ENCODE measurements at regions not wholly inside any gene's neighbourhood (a gene's known extent, or its start where the extent isn't known, plus 50 kb on each side); places are given as distances from the start of the nearest gene placed in this dataset.

DNA sequence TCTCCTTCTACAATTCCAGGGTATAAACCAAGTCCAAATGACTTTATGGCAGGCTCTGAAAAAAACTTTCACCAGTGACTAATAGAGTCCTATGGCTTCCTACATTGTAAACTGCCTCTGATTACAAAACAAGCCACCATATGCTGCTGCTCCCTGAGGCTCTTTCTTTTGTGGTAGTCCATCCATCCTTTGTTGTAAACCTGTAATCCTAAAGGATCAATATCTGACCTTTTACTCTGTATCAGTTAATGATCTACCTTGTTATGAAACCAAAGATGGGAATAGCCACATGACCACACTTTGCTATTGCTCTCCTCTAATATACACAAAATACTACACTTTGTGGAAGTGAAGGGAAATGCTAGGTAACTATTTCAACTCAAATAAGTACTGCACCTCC lies 434.7 kb upstream of the AGTR1 start:
- no peak for DNase-seq (ENCODE audit: low read depth)
- no peak overlapping the region for H3K9ac ChIP-seq (ENCODE audit: low read length)
- Mint-ChIP-seq H3K4me1 (ENCODE audit: low read depth, unreplicated experiment) (no peaks in the 10 kb centered on the region), H3K36me3 (ENCODE audit: low read depth, unreplicated experiment) (no peaks in the 10 kb centered on the region), H3K27me3 (ENCODE audit: low read depth, unreplicated experiment) (no peaks in the 10 kb centered on the region), H3K4me3 (ENCODE audit: unreplicated experiment) (no peak overlapping the region), H3K9me3 (ENCODE audit: unreplicated experiment) (no peaks in the 10 kb centered on the region), H3K27ac (ENCODE audit: unreplicated experiment) (no peak overlapping the region)
- no peaks in the 10 kb centered on the region for H4K20me1 ChIP-seq (ENCODE audit: insufficient read depth, low read length)
- H3K9me3 ChIP-seq (ENCODE audit: insufficient read depth, low read depth, low read length) = no peaks in the 10 kb centered on the region
- H3K79me2 ChIP-seq (ENCODE audit: insufficient read depth, low read length) = no peaks in the 10 kb centered on the region
- no peak overlapping the region for H3K27ac ChIP-seq (ENCODE audit: low read depth, low read length)
- no peak for TF ChIP-seq EZH2 (IDR thresholded peaks at IDR 0.05; ENCODE audit: insufficient read depth, low read length)
- no peak overlapping the region for H3K4me2 ChIP-seq (ENCODE audit: low read length)
- no peak overlapping the region for H2AFZ ChIP-seq (ENCODE audit: low read depth, low read length)
- no peak for FAIRE-seq
- H3K4me3 ChIP-seq (ENCODE audit: insufficient read depth, low read depth, low read length) = no peak overlapping the region
- no peaks in the 10 kb centered on the region for H3K27me3 ChIP-seq (ENCODE audit: insufficient read depth, low read length)
- no peaks in the 10 kb centered on the region for H3K36me3 ChIP-seq (ENCODE audit: insufficient read depth, low read length)
- no peaks in the 10 kb centered on the region for H3K4me1 ChIP-seq (ENCODE audit: insufficient read depth, low read length)

DNA sequence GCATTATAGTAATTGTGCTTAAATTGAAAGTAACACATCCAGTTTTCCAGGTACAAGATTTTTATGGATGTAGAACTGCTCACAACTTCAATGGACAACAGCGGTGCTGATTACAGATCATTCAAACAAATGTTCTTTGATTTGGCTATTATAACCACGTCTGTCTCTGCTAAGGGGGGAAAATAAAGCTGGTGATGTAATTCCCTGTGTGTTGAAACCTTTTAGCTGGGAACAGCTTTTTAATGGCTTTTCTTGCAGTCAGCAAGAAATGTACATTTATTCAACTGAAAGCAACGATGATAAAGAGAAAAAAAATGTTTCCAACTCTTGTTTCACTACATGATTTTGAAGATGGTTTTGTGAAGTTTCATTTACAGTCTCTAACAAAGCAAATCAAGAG lies 431.9 kb upstream of the AGTR1 start:
- no peak overlapping the region for H3K4me3 Mint-ChIP-seq (ENCODE audit: unreplicated experiment)
- Histone ChIP-seq H3K79me2 (ENCODE audit: insufficient read depth, low read length) (no peaks in the 10 kb centered on the region), H3K4me3 (ENCODE audit: insufficient read depth, low read depth, low read length) (no peak overlapping the region), H4K20me1 (ENCODE audit: insufficient read depth, low read length) (no peaks in the 10 kb centered on the region), H3K27me3 (ENCODE audit: insufficient read depth, low read length) (no peaks in the 10 kb centered on the region), H3K4me2 (ENCODE audit: low read length) (no peak overlapping the region), H3K36me3 (ENCODE audit: insufficient read depth, low read length) (no peaks in the 10 kb centered on the region), H2AFZ (ENCODE audit: low read depth, low read length) (no peak overlapping the region), H3K9me3 (ENCODE audit: insufficient read depth, low read depth, low read length) (no peaks in the 10 kb centered on the region), H3K4me1 (ENCODE audit: insufficient read depth, low read length) (no peaks in the 10 kb centered on the region), H3K27ac (ENCODE audit: low read depth, low read length) (no peak overlapping the region), H3K9ac (ENCODE audit: low read length) (no peak overlapping the region)
- no peaks in the 10 kb centered on the region for H3K27me3 Mint-ChIP-seq (ENCODE audit: low read depth, unreplicated experiment)
- DNase-seq (ENCODE audit: low read depth) (no peak), FAIRE-seq (no peak)
- H3K36me3 Mint-ChIP-seq (ENCODE audit: low read depth, unreplicated experiment) = no peaks in the 10 kb centered on the region
- no peak for TF ChIP-seq EZH2 (IDR thresholded peaks at IDR 0.05; ENCODE audit: insufficient read depth, low read length)
- TF ChIP-seq, protein P1, sequence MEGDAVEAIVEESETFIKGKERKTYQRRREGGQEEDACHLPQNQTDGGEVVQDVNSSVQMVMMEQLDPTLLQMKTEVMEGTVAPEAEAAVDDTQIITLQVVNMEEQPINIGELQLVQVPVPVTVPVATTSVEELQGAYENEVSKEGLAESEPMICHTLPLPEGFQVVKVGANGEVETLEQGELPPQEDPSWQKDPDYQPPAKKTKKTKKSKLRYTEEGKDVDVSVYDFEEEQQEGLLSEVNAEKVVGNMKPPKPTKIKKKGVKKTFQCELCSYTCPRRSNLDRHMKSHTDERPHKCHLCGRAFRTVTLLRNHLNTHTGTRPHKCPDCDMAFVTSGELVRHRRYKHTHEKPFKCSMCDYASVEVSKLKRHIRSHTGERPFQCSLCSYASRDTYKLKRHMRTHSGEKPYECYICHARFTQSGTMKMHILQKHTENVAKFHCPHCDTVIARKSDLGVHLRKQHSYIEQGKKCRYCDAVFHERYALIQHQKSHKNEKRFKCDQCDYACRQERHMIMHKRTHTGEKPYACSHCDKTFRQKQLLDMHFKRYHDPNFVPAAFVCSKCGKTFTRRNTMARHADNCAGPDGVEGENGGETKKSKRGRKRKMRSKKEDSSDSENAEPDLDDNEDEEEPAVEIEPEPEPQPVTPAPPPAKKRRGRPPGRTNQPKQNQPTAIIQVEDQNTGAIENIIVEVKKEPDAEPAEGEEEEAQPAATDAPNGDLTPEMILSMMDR (IDR thresholded peaks at IDR 0.05; ENCODE audit: insufficient read depth, low read depth, low read length) = no peak
- H3K27ac Mint-ChIP-seq (ENCODE audit: unreplicated experiment) = no peak overlapping the region
- no peaks in the 10 kb centered on the region for H3K9me3 Mint-ChIP-seq (ENCODE audit: unreplicated experiment)
- no peaks in the 10 kb centered on the region for H3K4me1 Mint-ChIP-seq (ENCODE audit: low read depth, unreplicated experiment)

DNA sequence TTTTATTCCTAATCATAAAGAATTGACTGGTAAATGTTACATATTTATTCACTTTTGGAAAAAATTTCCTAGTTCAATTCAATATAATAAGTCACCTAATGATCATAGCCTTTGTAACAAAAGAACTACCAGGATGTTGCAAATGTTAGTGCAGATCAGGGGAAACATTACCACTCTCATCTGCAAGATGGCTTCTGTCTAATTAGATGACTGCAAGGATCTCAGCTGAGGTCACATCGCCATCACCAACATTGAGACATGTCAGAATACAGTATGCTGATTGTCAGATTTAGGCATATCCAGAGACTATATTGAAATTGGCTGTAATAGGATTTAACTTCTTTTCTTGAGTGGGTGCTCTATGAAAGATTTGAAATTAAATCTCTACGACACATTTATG lies 431.4 kb upstream of the AGTR1 start:
- H3K4me2 ChIP-seq (ENCODE audit: low read length) = no peak overlapping the region
- no peak overlapping the region for H3K4me3 ChIP-seq (ENCODE audit: insufficient read depth, low read depth, low read length)
- Mint-ChIP-seq H3K36me3 (ENCODE audit: low read depth, unreplicated experiment) (no peaks in the 10 kb centered on the region), H3K27ac (ENCODE audit: unreplicated experiment) (no peak overlapping the region), H3K27me3 (ENCODE audit: low read depth, unreplicated experiment) (no peaks in the 10 kb centered on the region), H3K4me1 (ENCODE audit: low read depth, unreplicated experiment) (no peaks in the 10 kb centered on the region), H3K4me3 (ENCODE audit: unreplicated experiment) (no peak overlapping the region), H3K9me3 (ENCODE audit: unreplicated experiment) (no peaks in the 10 kb centered on the region)
- H3K27ac ChIP-seq (ENCODE audit: low read depth, low read length) = no peak overlapping the region
- no peak for DNase-seq (ENCODE audit: low read depth)
- no peak overlapping the region for H3K9ac ChIP-seq (ENCODE audit: low read length)
- FAIRE-seq = no peak
- no peaks in the 10 kb centered on the region for H3K4me1 ChIP-seq (ENCODE audit: insufficient read depth, low read length)
- H2AFZ ChIP-seq (ENCODE audit: low read depth, low read length) = no peak overlapping the region
- H3K9me3 ChIP-seq (ENCODE audit: insufficient read depth, low read depth, low read length) = no peaks in the 10 kb centered on the region
- no peaks in the 10 kb centered on the region for H3K27me3 ChIP-seq (ENCODE audit: insufficient read depth, low read length)
- TF ChIP-seq, protein P1 (IDR thresholded peaks at IDR 0.05; ENCODE audit: insufficient read depth, low read depth, low read length) = no peak
- no peak for TF ChIP-seq EZH2 (IDR thresholded peaks at IDR 0.05; ENCODE audit: insufficient read depth, low read length)
- H3K36me3 ChIP-seq (ENCODE audit: insufficient read depth, low read length) = no peaks in the 10 kb centered on the region
- H3K79me2 ChIP-seq (ENCODE audit: insufficient read depth, low read length) = no peaks in the 10 kb centered on the region
- H4K20me1 ChIP-seq (ENCODE audit: insufficient read depth, low read length) = no peaks in the 10 kb centered on the region
